K562 (cell line): ENCODE measurements at regions not wholly inside any gene's neighbourhood (a gene's known extent, or its start where the extent isn't known, plus 50 kb on each side); places are given as distances from the start of the nearest gene placed in this dataset.

ENCODE experiments used
- ATAC-seq: fragments of 200-7000 bp; cut with Tn5 transposase; 3 replicates; pipeline ENCODE4 v1.9.1; 2020; ENCODE audit warnings: moderate library complexity
- BruUV-seq: library from RNA; stranded (reverse); fragments of 400-500 nt; replicated peaks from 2 replicates; lab custom pipeline; 2021; lab: Mats Ljungman, UMichigan
- CTCF ChIA-PET: fragments of 300-600 bp; formaldehyde crosslinking; extraction: SDS; loops from one replicate; lab custom pipeline; 2021; ENCODE audit warnings: low intra/inter-chr PET ratio; lab: Yijun Ruan, JAX
- POLR2A ChIA-PET: fragments of 300-600, 350-650 bp; sonication (Branson Sonifier 250); formaldehyde crosslinking; extraction: SDS; loops from one replicate; lab custom pipeline; 2021; ENCODE audit warnings: antibody characterized with exemption, inconsistent platforms; lab: Yijun Ruan, JAX
- DNase-seq, 4 experiments: peaks; one replicate each; pipeline versions ENCODE4 v3.0.0 to v3.0.0-alpha.2; 2011 to 2018; ENCODE audit warnings: low spot score in 3 of 4, mixed read lengths in 3 of 4; ENCODE audit errors: extremely low read depth in 1 of 4
- FAIRE-seq: peaks from 2 replicates; lab custom pipeline; 2011; peaks lifted over from hg19 to GRCh38; lab: Jason Lieb, UNC
- H2AFZ ChIP-seq: 2 replicates; pipeline ENCODE4 v1.6.0; 2011; ENCODE audit warnings: low read depth, low read length, control low read depth, inconsistent platforms
- H3K27ac ChIP-seq: fragments of 200-600 bp; 3 replicates; pipeline ENCODE4 v1.8.0; 2011; ENCODE audit warnings: low read depth, mild to moderate bottlenecking, control low read depth, inconsistent platforms, low read length, moderate library complexity, mixed read lengths; ENCODE audit errors: extremely low read depth
- H3K27me3 ChIP-seq, 2 experiments: fragments of 300-600 bp in 1 of 2; 2 replicates in 1 of 2; 3 replicates in 1 of 2; pipeline versions ENCODE4 v1.6.0 to v1.8.0; 2011; ENCODE audit warnings: inconsistent platforms in 2 of 2, low read length in 2 of 2, mild to moderate bottlenecking in 1 of 2, mixed read lengths in 1 of 2, moderate library complexity in 1 of 2; ENCODE audit not compliant: control insufficient read depth in 2 of 2, insufficient read depth in 2 of 2
- H3K36me3 ChIP-seq: fragments of 300-600 bp; 3 replicates; pipeline ENCODE4 v1.8.0; 2011; ENCODE audit warnings: mild to moderate bottlenecking, low read length, inconsistent platforms; ENCODE audit not compliant: control insufficient read depth, insufficient read depth
- H3K4me1 ChIP-seq, 2 experiments: fragments of 200-600 bp in 1 of 2; replicated peaks in 1 of 2; 2 replicates in 1 of 2; 3 replicates in 1 of 2; pipeline versions ENCODE4 v1.5.1 to v1.8.0; 2011; ENCODE audit warnings: inconsistent platforms in 2 of 2, low read length in 2 of 2, mild to moderate bottlenecking in 1 of 2, mixed read lengths in 1 of 2, moderate library complexity in 1 of 2; ENCODE audit not compliant: control insufficient read depth in 2 of 2, insufficient read depth in 2 of 2
- H3K4me2 ChIP-seq: 2 replicates; pipeline ENCODE4 v1.6.1; 2011; ENCODE audit warnings: low read length, control low read depth, inconsistent platforms, mixed read lengths; ENCODE audit not compliant: insufficient read depth
- H3K4me3 ChIP-seq: fragments of 200-600 bp; sonication (generic), shearing (Covaris generic); 2 replicates; pipeline ENCODE4 v1.5.1; 2016; ENCODE audit warnings: control low read depth, inconsistent platforms
- H3K79me2 ChIP-seq: fragments of 200-600 bp; 3 replicates; pipeline ENCODE4 v1.8.0; 2011; ENCODE audit warnings: low read length, inconsistent platforms; ENCODE audit not compliant: control insufficient read depth, insufficient read depth
- H3K9ac ChIP-seq, 2 experiments: 2 replicates each; pipeline versions ENCODE4 v1.6.0 to v1.6.1; 2011; ENCODE audit warnings: low read depth in 2 of 2, low read length in 2 of 2, control low read depth in 1 of 2, inconsistent platforms in 1 of 2, mild to moderate bottlenecking in 1 of 2, mixed read lengths in 1 of 2; ENCODE audit not compliant: insufficient read depth in 1 of 2
- H3K9me1 ChIP-seq: one replicate; pipeline ENCODE4 v1.6.0; 2011; ENCODE audit warnings: inconsistent platforms, mild to moderate bottlenecking, low read length, moderate library complexity; ENCODE audit not compliant: control insufficient read depth, insufficient read depth
- H3K9me3 ChIP-seq: replicated peaks from 2 replicates; pipeline ENCODE4 v1.5.1; 2011; ENCODE audit warnings: low read depth, low read length, inconsistent platforms; ENCODE audit not compliant: control insufficient read depth, insufficient read depth
- H4K20me1 ChIP-seq: replicated peaks from 2 replicates; pipeline ENCODE4 v1.6.1; 2011; ENCODE audit warnings: low read length, inconsistent platforms, mixed read lengths; ENCODE audit not compliant: control insufficient read depth, insufficient read depth
- CBFA2T2 ChIP-seq: fragments of 450-650 bp; conservative IDR thresholded peaks from 2 replicates; pipeline ENCODE4 v1.6.1; 2017; ENCODE audit warnings: mild to moderate bottlenecking
- CBFB ChIP-seq: sonication (generic); formaldehyde crosslinking; IDR thresholded peaks from 2 replicates; pipeline ENCODE4 v1.4.0; 2020; ENCODE audit warnings: mild to moderate bottlenecking, missing genetic modification reagents
- CBX1 ChIP-seq: sonication (generic); IDR thresholded peaks from 2 replicates; pipeline ENCODE4 v1.6.1; 2016; ENCODE audit warnings: antibody characterized with exemption, low read depth, mild to moderate bottlenecking
- CC2D1A ChIP-seq: fragments of 450-650 bp; IDR thresholded peaks from 2 replicates; pipeline ENCODE4 v1.6.1; 2017; ENCODE audit warnings: mild to moderate bottlenecking
- DDX20 ChIP-seq: fragments of 450-650 bp; IDR thresholded peaks from 2 replicates; pipeline ENCODE4 v1.6.1; 2016; ENCODE audit warnings: missing genetic modification characterization, low read depth, mild to moderate bottlenecking, missing compliant biosample characterization, moderate library complexity
- GABPB2 ChIP-seq: fragments of 250-450 bp; sonication (Bioruptor Pico); conservative IDR thresholded peaks from 2 replicates; pipeline ENCODE4 v1.5.1; 2021; ENCODE audit warnings: mild to moderate bottlenecking
- KDM1A ChIP-seq, 2 experiments: fragments of 450-650 bp; IDR thresholded peaks; 2 replicates each; pipeline ENCODE4 v1.6.1; 2016; ENCODE audit warnings: mild to moderate bottlenecking in 2 of 2
- MTA1 ChIP-seq: fragments of 450-650 bp; IDR thresholded peaks from 2 replicates; pipeline ENCODE4 v1.6.1; 2017; ENCODE audit warnings: borderline replicate concordance
- MXD1 ChIP-seq: fragments of 250-450 bp; sonication (Bioruptor Pico); IDR thresholded peaks from 2 replicates; pipeline ENCODE4 v1.8.0; 2021; ENCODE audit warnings: borderline replicate concordance, mild to moderate bottlenecking, moderate library complexity; ENCODE audit not compliant: poor library complexity, severe bottlenecking
- PKNOX1 ChIP-seq: fragments of 450-650 bp; IDR thresholded peaks from 2 replicates; pipeline ENCODE4 v1.6.1; 2016
- SMAD3 ChIP-seq: fragments of 450-650 bp; formaldehyde crosslinking; conservative IDR thresholded peaks from 2 replicates; pipeline ENCODE4 v1.4.0; 2020; ENCODE audit warnings: mild to moderate bottlenecking
- TOE1 ChIP-seq, 2 experiments: fragments of 450-650 bp in 1 of 2; sonication (generic) in 1 of 2; formaldehyde crosslinking in 1 of 2; IDR thresholded peaks; 2 replicates each; pipeline versions ENCODE4 v1.7.1 to v1.8.0; 2016 to 2022; ENCODE audit warnings: borderline replicate concordance in 2 of 2, mild to moderate bottlenecking in 2 of 2, antibody characterized with exemption in 1 of 2, inconsistent platforms in 1 of 2, low read depth in 1 of 2, missing genetic modification reagents in 1 of 2, moderate library complexity in 1 of 2
- ZC3H4 ChIP-seq: sonication (generic); formaldehyde crosslinking; IDR thresholded peaks from 2 replicates; pipeline ENCODE4 v1.9.0; 2021; ENCODE audit warnings: missing genetic modification reagents, borderline replicate concordance
- ZNF133 ChIP-seq: fragments of 250-450 bp; sonication (Bioruptor Pico); IDR thresholded peaks from 2 replicates; pipeline ENCODE4 v1.4.0; 2020; ENCODE audit warnings: mild to moderate bottlenecking
- ZNF431 ChIP-seq: sonication (generic); formaldehyde crosslinking; IDR thresholded peaks from 2 replicates; pipeline ENCODE4 v1.8.0; 2022; ENCODE audit warnings: mild to moderate bottlenecking, missing genetic modification reagents
- ZNF507 ChIP-seq: conservative IDR thresholded peaks from 2 replicates; pipeline ENCODE4 v1.6.1; 2017; ENCODE audit warnings: missing genetic modification characterization, missing compliant biosample characterization
- ZZZ3 ChIP-seq: fragments of 450-650 bp; IDR thresholded peaks from 2 replicates; pipeline ENCODE4 v1.6.1; 2016; ENCODE audit warnings: antibody characterized with exemption, mild to moderate bottlenecking, moderate library complexity
- WGBS: fragments of 100-300 bp; shearing (Covaris generic); methylation state at CpG from one replicate; pipeline ENCODE4 v1.1.6; 2016; ENCODE audit warnings: low coverage, mixed read lengths; ENCODE audit not compliant: insufficient coverage; ENCODE audit errors: missing lambda C conversion rate; 5-methylcytosine and 5-hydroxymethylcytosine counted together
- in situ Hi-C: fragments of 300-500 bp; cut with MboI; formaldehyde crosslinking; loops from 4 replicates; pipeline ENCODE4 v1.15.0; 2018; ENCODE audit warnings: inconsistent platforms, mixed read lengths
- intact Hi-C: fragments of 100-400 bp; cut with micrococcal nuclease; formaldehyde crosslinking; loops from 2 replicates; pipeline ENCODE4 v1.14.2; 2022
- TF ChIP-seq, protein P1 (sequence below): sonication (generic); formaldehyde crosslinking; IDR thresholded peaks from 2 replicates; pipeline ENCODE4 v1.8.0; 2022; ENCODE audit warnings: mild to moderate bottlenecking, missing genetic modification reagents
- TF ChIP-seq, protein P2 (sequence below): fragments of 250-450 bp; sonication (Bioruptor Pico); IDR thresholded peaks from 2 replicates; pipeline ENCODE4 v1.8.0; 2021; ENCODE audit warnings: moderate library complexity, mild to moderate bottlenecking, inconsistent platforms

GRCh38 chr1:168861421-168862004, 132.5 kb upstream of the DPT start (continued):
- TF ChIP-seq, protein P1, sequence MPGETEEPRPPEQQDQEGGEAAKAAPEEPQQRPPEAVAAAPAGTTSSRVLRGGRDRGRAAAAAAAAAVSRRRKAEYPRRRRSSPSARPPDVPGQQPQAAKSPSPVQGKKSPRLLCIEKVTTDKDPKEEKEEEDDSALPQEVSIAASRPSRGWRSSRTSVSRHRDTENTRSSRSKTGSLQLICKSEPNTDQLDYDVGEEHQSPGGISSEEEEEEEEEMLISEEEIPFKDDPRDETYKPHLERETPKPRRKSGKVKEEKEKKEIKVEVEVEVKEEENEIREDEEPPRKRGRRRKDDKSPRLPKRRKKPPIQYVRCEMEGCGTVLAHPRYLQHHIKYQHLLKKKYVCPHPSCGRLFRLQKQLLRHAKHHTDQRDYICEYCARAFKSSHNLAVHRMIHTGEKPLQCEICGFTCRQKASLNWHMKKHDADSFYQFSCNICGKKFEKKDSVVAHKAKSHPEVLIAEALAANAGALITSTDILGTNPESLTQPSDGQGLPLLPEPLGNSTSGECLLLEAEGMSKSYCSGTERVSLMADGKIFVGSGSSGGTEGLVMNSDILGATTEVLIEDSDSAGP = no peak
- TF ChIP-seq MTA1 (no peak), SMAD3 (CRISPR knock-in tag) (no peak)

GRCh38 chr1:168863772-168864171, 134.8 kb upstream of the DPT start:
- no peak for ATAC-seq
- Histone ChIP-seq H3K36me3 (no peaks in the 10 kb centered on the region), H3K4me3 (no peak overlapping the region), H3K27ac (no peak overlapping the region), H4K20me1 (no peaks in the 10 kb centered on the region), H3K9ac (no peak overlapping the region), H3K27me3 (no peaks in the 10 kb centered on the region), H3K9me1 (no peaks in the 10 kb centered on the region), H3K79me2 (no peaks in the 10 kb centered on the region), H3K9me3 (no peaks in the 10 kb centered on the region), H3K4me1 (no peaks in the 10 kb centered on the region), H2AFZ (no peak overlapping the region), H3K4me2 (no peak overlapping the region)
- WGBS = under 1% methylated on average over 5 of the region's 5 CpGs
- CTCF ChIA-PET = no interaction called here
- intact Hi-C loops (no loop called here), in situ Hi-C loops (no loop called here)
- POLR2A ChIA-PET = no interaction called here
- BruUV-seq = no TSS peak
- no peak for DNase-seq
- no peak for FAIRE-seq
- TF ChIP-seq CBFB (no peak), ZNF133 (CRISPR knock-in tag) (no peak), CC2D1A (no peak), MXD1 (CRISPR knock-in tag) (no peak), ZC3H4 (CRISPR knock-in tag) (no peak), CBFA2T2 (no peak), KDM1A (IDR thresholded peaks at IDR 0.05) (no peak), TOE1 (IDR thresholded peaks at IDR 0.05; ENCODE audit: borderline replicate concordance) (no peak), TOE1 (CRISPR knock-in tag; IDR thresholded peaks at IDR 0.05; ENCODE audit: borderline replicate concordance, low read depth) (no peak), DDX20 (tag) (no peak), ZNF431 (CRISPR knock-in tag) (no peak), CBX1 (no peak), ZZZ3 (no peak), ZNF507 (no peak), PKNOX1 (no peak), GABPB2 (CRISPR knock-in tag) (no peak)
- TF ChIP-seq, protein P2, sequence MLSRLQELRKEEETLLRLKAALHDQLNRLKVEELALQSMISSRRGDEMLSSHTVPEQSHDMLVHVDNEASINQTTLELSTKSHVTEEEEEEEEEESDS (CRISPR knock-in tag) = no peak
